GM18909 (cell line): ENCODE measurements at regions not wholly inside any gene's neighbourhood (a gene's known extent, or its start where the extent isn't known, plus 50 kb on each side); places are given as distances from the start of the nearest gene placed in this dataset.

ENCODE experiments used
- ATAC-seq: cut with Tn5 transposase; IDR thresholded peaks from one replicate; pipeline ENCODE4 v1.9.1; 2021; ENCODE audit warnings: mild to moderate bottlenecking; ENCODE audit not compliant: unreplicated experiment, poor library complexity

DNA sequence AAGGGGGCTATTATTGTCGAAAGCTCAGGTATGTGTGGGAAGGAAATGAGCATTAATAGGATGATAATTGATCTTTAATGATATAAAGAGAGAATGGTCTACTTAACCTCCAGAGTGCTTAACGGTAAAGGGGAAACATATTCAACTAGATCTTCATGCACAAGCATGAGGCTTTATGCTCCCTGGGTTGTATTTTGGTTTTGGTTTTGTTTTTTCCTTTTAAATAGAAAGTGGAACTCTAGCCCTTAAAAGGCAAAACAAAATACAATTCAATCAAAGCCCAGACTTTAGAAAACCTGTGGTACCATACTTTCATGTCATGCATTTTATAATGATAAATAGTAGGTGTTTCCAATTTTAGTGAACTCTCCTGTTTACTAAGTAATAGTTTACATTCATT is 622.7 kb downstream of the METTL15 start:
- no peak for ATAC-seq

- no peak for ATAC-seq
Observed at GRCh38 chr11:28730336-28730735, 622.1 kb downstream of the METTL15 start.

- no peak for ATAC-seq
Observed at GRCh38 chr11:28729339-28729738, 621.2 kb downstream of the METTL15 start.

GRCh38 chr11:28728666-28729065 is 620.5 kb downstream of the METTL15 start:
- no peak for ATAC-seq

DNA sequence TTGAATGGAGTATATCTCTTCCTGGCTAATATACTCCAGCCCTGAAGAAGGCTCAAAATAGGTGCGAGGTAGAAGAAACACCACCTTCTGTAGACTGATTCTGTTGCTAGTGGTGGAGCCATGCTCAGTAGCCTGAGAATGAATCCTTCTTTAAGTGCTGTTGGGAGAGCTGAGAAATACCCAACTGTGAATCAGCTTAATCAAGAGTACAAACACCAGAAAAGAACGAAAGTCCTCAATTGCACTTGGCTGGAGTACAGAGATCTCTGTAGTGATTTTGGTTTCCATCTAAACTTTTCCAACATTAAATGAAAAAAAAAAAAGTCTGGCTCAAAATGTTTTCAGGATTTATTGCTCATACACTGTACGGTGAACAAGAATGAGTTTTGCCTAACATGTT is 619.1 kb downstream of the METTL15 start:
- ATAC-seq: no peak

GRCh38 chr11:28726432-28726831 is 618.2 kb downstream of the METTL15 start:
- ATAC-seq: no peak

- ATAC-seq: no peak
Observed at GRCh38 chr11:28715726-28716125, 607.5 kb downstream of the METTL15 start.

- no peak for ATAC-seq
Observed at GRCh38 chr11:28713850-28714249, 605.7 kb downstream of the METTL15 start.

- ATAC-seq: no peak
Observed at GRCh38 chr11:28708075-28708474, 599.9 kb downstream of the METTL15 start.

DNA sequence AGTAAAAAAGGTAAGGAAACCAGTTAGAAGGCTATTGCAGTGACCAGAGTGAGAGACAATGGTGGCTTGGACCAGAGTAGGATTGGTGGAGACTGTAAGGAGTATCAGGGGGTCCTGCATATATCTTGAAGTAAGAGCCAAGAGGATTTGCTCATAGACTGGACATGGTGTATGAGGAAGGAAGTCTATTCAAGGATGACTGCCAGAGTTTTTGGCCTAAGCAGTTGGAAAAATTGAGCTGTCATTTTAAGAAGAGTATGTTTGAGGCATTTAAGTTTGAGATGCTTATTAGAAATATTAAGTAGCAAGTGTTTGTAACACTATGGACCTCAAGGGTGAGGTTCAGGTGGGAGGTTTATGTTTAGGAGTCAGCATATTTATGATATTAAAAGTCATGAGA is 596.6 kb downstream of the METTL15 start:
- no peak for ATAC-seq

DNA sequence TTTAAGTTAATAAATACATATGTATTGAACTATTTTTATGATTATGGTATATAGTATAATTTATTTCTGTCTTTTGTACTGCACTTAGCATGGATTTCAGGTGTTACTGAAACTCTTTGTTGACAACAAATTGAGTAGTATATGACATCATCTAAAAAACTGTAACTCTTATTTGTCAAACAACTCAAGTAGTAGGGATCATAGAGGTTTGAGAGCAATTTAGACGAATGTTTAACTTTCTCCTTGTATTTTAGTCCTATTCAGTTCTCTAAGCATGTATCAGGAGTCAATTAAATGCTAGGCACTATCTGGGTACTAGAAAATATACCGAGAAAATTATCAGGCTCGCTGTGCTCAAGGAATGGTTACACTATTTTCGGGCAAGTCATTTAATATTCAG is 595.2 kb downstream of the METTL15 start:
- ATAC-seq: no peak

- ATAC-seq: no peak
Observed at GRCh38 chr11:28702871-28703270, 594.7 kb downstream of the METTL15 start.

- no peak for ATAC-seq
Observed at GRCh38 chr11:28702450-28702790, 594.2 kb downstream of the METTL15 start.

GRCh38 chr11:28701760-28702449 is 593.7 kb downstream of the METTL15 start:
- no peak for ATAC-seq

DNA sequence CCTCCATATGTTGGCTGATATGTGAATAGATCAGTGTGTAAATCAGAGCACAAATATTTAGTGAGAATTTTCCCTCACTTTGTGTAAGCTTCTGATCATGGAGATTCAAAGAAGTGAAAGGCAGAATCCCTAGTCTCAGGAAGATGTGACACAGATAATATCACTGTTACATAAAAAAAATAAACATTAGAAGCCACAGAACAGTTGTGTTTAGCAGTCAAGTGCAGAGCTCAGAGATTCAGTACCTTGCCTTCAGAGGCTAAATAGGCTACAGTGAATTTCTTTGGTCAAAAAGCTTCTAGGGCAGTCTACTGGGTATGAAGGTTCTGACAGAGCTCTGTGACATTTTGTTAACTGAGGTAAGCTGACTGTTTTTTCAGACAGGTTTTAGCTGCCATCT is 591.5 kb downstream of the METTL15 start:
- ATAC-seq: no peak

- ATAC-seq: peak; percentile 68
Observed at GRCh38 chr11:28697920-28698827, 590.0 kb downstream of the METTL15 start.

DNA sequence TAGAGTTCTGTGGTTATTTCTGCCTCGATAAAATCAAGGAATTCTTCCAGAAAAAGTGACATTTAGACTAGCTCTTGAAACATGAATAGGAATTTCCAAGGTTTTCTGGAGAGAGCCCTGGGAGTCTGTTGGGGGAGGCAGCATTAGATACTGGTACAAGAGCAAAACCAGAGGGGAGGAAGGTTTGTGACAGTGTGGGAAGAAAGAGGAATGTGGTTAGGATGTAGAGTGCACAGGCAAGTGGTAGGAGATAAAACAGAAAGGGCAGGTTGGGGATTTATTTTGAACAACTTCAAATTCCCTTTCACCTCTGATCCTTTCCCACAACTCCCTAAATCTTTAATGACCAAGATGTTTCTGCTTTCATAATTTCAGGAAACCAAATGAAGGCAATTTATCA is 588.4 kb downstream of the METTL15 start:
- ATAC-seq: no peak

DNA sequence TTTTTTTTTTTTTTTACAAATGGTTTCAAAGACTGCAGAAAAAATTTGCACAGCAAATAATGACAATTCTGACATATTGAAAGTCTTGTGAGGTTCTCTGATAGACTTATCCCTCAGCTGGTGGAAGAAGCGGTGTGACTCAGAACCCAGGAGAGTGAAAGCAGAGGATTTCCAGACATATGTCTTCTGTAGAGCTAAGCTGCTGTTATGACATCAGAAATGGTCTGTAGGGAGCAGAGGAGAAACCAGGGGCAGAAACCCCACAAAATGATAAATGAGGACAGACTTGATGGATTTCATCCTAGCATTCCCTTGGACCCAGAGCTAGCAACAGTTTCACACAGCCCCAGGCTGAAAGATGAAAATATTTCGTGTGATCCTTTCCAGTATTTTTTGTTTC is 582.6 kb downstream of the METTL15 start:
- ATAC-seq: no peak

GRCh38 chr11:28684011-28684586 is 575.9 kb downstream of the METTL15 start:
- ATAC-seq: no peak

DNA sequence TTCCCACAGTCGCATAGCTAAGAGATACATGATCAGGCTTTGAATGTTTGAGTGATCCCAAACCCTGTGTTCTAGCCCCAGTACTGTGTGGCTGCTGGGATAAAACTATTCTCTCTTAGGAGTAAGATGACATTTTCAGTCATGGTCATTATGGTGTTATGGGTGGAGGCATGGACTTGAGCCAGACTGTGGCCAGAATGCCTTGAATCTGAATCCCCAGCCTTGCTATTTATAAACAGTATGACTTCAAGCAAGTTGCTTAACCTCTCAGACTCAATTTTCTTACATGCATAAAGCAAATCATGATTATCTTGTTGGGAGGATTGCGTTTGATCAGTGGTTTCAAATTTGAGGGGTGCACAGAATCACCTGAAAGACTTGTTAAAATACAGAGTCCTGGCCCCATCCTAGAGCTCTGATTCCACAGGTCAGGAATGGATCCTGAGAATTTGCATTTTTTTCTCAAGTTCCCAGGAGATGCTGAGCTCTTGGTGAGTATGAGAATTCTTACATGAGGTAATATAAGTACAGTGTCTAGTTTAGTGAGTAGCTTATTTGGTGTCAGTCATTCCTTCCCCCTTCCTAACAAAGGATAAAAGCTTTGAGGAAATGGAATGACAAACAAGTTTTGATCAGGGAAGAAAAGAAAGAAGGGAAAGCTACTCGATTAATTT is 571.7 kb downstream of the METTL15 start:
- no peak for ATAC-seq

DNA sequence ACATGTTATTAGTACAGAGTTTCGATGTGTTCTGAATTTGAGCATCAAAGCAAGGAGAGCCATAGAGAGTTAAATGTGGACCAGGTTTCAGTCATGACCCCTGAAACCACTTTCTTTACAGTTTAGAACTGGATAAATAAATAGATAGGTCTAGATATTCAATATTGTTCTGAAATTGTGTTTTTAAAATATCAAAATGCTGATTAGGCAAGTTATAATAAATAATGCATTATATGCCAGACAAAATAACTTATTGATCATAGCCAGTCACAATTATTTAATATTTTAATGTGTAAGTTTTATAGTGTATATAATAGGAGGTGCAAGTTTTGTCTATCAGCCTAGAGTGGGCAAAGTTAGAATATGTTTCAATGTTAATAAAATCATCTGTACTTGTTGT is 569.5 kb downstream of the METTL15 start:
- ATAC-seq: no peak
